Coronary artery (tissue), 2 donors: ENCODE measurements at regions not wholly inside any gene's neighbourhood (a gene's known extent, or its start where the extent isn't known, plus 50 kb on each side); places are given as distances from the start of the nearest gene placed in this dataset.
"Not testable (repeated sequence)": the region's sequence is repeated elsewhere in the genome, so short reads cannot be mapped to it uniquely, and the experiment has no call there.

Experiments used
- DNase-seq: peaks from one replicate; pipeline ENCODE4 v3.0.0-alpha.2; 2017; ENCODE audit warnings: low spot score
- H3K27ac ChIP-seq, 2 donors: fragments of 200-600 bp; sonication (generic); one replicate each; pipeline ENCODE4 v1.5.1; 2016 to 2019
- H3K4me3 ChIP-seq: fragments of 200-600 bp; sonication (generic); 2 replicates; pipeline ENCODE4 v1.5.1; 2016; ENCODE audit warnings: mild to moderate bottlenecking, moderate library complexity
- TF ChIP-seq, protein P1 (sequence below): fragments of 200-600 bp; sonication (generic); IDR thresholded peaks from one replicate; pipeline ENCODE4 v1.5.1; 2019; ENCODE audit warnings: antibody characterized with exemption

DNA sequence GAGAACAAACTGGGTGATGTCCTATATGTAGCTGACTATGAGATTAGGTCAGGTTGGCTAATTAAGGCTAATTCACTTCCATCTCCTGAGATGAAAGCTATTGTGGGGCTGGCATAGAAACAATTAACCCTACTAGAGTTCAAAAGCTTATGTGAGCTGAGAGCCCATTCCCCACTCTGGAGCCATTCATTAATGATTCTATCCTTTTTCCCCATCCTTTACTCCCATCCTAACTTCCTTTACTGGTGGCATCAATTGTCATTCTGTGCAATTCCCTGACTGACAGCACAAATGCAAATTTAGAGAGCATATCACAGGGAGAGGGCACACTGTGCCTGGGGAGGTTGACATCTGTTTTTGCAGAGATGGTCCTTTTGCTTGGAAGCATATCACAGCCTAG, 103.9 kb downstream of the URB2 start:
- H3K27ac ChIP-seq, result no peak overlapping the region
- TF ChIP-seq, protein P1, sequence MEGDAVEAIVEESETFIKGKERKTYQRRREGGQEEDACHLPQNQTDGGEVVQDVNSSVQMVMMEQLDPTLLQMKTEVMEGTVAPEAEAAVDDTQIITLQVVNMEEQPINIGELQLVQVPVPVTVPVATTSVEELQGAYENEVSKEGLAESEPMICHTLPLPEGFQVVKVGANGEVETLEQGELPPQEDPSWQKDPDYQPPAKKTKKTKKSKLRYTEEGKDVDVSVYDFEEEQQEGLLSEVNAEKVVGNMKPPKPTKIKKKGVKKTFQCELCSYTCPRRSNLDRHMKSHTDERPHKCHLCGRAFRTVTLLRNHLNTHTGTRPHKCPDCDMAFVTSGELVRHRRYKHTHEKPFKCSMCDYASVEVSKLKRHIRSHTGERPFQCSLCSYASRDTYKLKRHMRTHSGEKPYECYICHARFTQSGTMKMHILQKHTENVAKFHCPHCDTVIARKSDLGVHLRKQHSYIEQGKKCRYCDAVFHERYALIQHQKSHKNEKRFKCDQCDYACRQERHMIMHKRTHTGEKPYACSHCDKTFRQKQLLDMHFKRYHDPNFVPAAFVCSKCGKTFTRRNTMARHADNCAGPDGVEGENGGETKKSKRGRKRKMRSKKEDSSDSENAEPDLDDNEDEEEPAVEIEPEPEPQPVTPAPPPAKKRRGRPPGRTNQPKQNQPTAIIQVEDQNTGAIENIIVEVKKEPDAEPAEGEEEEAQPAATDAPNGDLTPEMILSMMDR, result no peak
- no peak overlapping the region for H3K4me3 ChIP-seq
- no peak for DNase-seq

DNA sequence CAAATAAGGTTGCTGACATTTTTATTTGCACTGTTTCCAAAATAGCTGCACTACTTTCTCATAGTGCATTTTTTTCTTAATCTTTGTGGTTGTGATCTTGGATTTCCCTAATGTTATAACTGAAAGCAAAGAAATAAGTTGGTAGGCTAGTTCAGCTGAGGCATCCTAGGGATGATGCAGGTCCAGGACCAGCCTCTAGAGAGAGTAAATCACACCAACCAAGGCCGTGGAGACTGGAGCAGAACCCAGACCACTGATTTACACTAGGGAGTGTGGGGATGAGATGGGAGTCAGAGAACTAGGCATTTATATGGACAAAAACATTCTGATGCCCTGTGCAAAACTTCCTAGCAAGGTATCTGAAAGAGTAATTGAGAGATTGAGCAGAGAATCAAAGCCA, 104.5 kb downstream of the URB2 start:
- TF ChIP-seq, protein P1, result no peak
- DNase-seq, result no peak
- no peak overlapping the region for H3K4me3 ChIP-seq
- no peak overlapping the region for H3K27ac ChIP-seq

DNA sequence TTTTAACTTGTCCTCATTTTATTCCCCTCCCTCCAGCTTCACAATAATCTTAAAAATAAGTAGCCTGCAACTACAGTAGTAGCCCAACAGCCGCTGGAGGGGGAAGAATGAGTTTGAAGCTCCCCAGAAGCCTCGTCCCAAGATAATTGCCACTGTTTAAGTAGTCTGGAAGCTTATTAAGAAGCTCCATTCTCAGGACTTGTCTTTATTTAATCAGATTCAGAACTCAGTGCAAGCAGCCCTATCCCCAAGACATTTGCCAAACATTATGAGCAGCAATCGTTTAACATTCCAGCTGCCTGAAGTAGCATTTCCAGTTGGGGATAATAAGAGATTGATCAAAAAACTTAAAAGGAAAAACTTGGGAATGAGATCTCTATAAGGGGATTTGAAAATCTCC, 106.0 kb downstream of the URB2 start:
- Histone ChIP-seq H3K4me3 (no peak overlapping the region), H3K27ac (no peak overlapping the region)
- TF ChIP-seq, protein P1, result no peak
- DNase-seq, result no peak

DNA sequence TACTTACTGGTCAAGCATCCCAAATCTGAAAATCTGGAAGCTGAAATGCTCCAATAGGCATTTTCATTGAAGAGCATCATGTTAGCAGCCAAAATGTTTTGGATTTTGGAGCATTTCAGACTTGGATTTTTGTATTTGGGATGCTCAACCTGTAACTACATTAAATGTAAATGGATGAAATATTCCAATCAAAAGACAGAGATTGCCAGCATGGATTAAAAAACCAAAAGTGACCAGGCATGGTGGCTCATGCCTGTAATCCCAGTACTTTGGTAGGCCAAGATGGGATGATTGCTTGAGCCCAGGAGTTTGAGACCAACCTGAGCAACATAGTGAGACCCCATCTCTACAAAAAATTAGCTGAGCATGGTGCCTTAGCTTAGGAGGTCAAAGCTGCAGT, 110.3 kb downstream of the URB2 start:
- Histone ChIP-seq H3K4me3 (no peak overlapping the region), H3K27ac (no peak overlapping the region)
- TF ChIP-seq, protein P1, result no peak
- DNase-seq, result no peak

DNA sequence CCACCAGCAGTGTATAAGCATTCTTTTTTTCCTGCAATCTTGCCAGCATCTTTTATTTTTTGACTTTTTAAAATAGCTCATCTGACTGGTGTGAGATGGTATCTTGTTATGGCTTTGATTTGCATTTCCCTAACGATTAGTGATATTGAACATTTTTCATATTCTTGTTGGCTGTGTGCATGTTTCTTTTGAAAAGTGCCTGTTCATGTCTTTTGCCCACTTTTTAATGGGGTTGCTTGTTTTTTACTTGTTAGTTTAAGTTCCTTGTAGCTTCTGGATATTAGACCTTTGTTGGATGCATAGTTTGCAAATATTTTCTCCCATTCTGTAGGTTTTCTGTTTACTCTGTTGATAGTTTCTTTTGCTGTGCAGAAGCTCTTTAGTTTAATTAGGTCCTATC, 116.6 kb downstream of the URB2 start:
- not testable (repeated sequence) for DNase-seq, H3K27ac ChIP-seq, H3K4me3 ChIP-seq

DNA sequence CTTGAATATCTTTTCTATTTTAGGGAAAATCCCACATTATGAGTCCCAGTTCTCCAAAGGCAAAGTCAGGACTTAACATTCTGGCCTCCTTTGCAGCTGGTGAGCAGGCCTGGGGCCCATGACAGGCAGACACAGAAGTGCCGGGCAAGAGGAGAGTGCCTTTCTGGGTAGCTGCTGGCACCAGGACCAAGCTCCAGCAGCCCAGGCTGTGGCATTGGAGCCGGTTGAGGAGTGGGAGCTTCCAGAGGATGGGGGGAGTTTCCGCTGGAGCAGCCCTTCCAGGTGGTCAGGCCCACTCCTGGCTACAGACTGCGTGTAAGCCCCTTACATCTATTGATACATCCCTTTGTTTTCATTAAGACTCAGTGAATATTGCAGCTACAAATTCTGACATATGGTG, 123.9 kb downstream of the URB2 start:
- Histone ChIP-seq H3K27ac (no peak overlapping the region), H3K4me3 (no peak overlapping the region)
- TF ChIP-seq, protein P1, result no peak
- DNase-seq, result no peak

DNA sequence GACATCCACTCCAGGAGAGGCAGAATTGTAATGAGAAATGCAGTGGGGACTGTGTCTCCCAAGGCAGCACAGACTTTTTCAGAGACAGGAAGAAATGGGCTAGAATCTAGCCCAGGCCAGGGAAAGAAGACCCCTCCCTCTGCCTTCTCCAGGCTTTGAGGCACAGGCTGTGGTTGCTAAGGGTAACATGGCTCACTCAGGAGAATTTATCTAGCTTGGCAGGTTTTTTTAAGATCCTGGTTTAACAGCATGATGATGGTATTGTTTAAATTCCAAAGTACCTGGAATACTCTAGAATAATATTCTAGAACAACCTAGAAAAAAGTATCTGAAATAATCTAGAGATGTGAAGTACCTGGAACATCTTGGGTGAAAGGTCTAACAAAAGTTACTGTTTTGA, 125.6 kb downstream of the URB2 start:
- TF ChIP-seq, protein P1, result no peak
- DNase-seq, result no peak
- H3K27ac ChIP-seq, result no peak overlapping the region
- H3K4me3 ChIP-seq, result no peak overlapping the region

DNA sequence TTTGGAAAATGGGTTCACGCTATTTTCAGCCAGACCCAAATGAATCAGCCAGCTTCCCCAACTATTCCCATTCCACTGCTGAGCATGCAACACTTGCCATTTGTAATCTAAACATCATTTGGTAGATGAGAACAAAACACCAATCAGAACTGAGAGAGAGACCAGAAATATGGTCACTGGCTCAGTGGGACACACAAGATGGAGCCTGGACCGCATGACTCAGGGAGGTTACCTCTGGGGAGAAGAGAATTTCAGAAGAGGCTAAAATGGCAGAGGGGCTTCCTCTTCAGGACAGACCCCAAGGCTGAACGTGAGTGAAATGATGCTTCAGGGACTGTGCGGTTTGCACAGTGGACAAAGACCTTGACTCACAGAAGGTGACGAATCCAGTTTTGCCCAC, 126.6 kb downstream of the URB2 start:
- H3K27ac ChIP-seq, result no peak overlapping the region
- TF ChIP-seq, protein P1, result no peak
- DNase-seq, result no peak
- no peak overlapping the region for H3K4me3 ChIP-seq
